ENCODE measurements at regions not wholly inside any gene's neighbourhood (a gene's known extent, or its start where the extent isn't known, plus 50 kb on each side); places are given as distances from the start of the nearest gene placed in this dataset.

- H3K27me3 ChIP-seq, result no peaks in the 10 kb centered on the region
- no peak for DNase-seq (ENCODE audit: low spot score)
- H3K9me3 ChIP-seq, result no peaks in the 10 kb centered on the region
- no peak for TF ChIP-seq CTCF (IDR thresholded peaks at IDR 0.05)
- H3K4me1 ChIP-seq, result peaks cover 0 to 5% of the 10 kb centered on the region in 2 donors
- no peak overlapping the region for H3K27ac ChIP-seq
- no peak overlapping the region for H3K4me3 ChIP-seq
- H3K36me3 ChIP-seq, result no peaks in the 10 kb centered on the region
Observed at GRCh38 chr10:36437367-36437766, 688.0 kb upstream of the ANKRD30A start.

GRCh38 chr10:36428507-36428906, 696.9 kb upstream of the ANKRD30A start:
- Histone ChIP-seq H3K27me3 (no peaks in the 10 kb centered on the region), H3K27ac (no peak overlapping the region), H3K9me3 (no peaks in the 10 kb centered on the region), H3K4me3 (no peak overlapping the region), H3K4me1 (no peaks in the 10 kb centered on the region), H3K36me3 (no peaks in the 10 kb centered on the region)
- TF ChIP-seq CTCF (IDR thresholded peaks at IDR 0.05), result no peak
- no peak for DNase-seq (ENCODE audit: low spot score)

DNA sequence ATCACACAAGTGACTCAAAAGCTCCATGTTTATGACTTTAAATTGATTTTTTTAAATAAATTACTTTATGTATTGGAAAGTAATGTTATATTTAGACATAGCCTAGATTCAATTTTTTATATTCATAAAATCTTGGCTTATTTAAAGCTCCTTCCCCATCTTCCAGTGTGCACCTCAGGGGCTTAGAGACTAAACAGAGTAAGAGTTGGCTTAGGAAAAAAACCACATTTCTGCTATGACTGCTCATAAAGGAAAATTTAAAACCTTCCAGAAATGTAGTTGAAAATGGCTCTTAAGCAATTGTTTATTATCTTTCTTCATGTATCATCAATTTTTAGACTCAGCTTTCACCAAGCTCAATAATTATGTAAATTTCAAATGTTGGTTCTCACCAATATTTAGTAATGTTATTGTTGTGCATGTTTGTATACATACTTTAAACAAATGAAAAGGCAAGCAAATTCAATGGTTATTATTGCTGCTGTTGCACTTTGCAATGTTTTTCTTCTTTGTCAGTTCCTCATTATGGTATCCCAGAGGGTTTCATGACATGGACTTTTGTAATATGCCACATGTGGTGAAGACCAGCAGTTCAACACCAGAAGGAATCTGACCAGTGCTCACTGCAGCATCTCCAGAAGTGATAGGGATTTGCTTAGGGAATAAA, 700.1 kb upstream of the ANKRD30A start:
- H3K4me3 ChIP-seq, result no peak overlapping the region
- no peaks in the 10 kb centered on the region for H3K4me1 ChIP-seq
- TF ChIP-seq CTCF (IDR thresholded peaks at IDR 0.05), result no peak
- no peaks in the 10 kb centered on the region for H3K27me3 ChIP-seq
- no peaks in the 10 kb centered on the region for H3K36me3 ChIP-seq
- H3K9me3 ChIP-seq, result no peaks in the 10 kb centered on the region
- H3K27ac ChIP-seq, result no peak overlapping the region
- DNase-seq (ENCODE audit: low spot score), result no peak

GRCh38 chr10:36424502-36424901, 700.9 kb upstream of the ANKRD30A start:
- DNase-seq (ENCODE audit: low spot score), result no peak
- Histone ChIP-seq H3K4me1 (no peaks in the 10 kb centered on the region), H3K27me3 (no peaks in the 10 kb centered on the region), H3K27ac (no peak overlapping the region), H3K4me3 (no peak overlapping the region), H3K36me3 (no peaks in the 10 kb centered on the region), H3K9me3 (no peaks in the 10 kb centered on the region)
- no peak for TF ChIP-seq CTCF (IDR thresholded peaks at IDR 0.05)

- TF ChIP-seq CTCF (IDR thresholded peaks at IDR 0.05), result no peak
- H3K27ac ChIP-seq, result no peak overlapping the region
- no peak for DNase-seq (ENCODE audit: low spot score)
- no peaks in the 10 kb centered on the region for H3K9me3 ChIP-seq
- no peaks in the 10 kb centered on the region for H3K4me1 ChIP-seq
- H3K4me3 ChIP-seq, result no peak overlapping the region
- no peaks in the 10 kb centered on the region for H3K36me3 ChIP-seq
- H3K27me3 ChIP-seq, result no peaks in the 10 kb centered on the region
Observed at GRCh38 chr10:36423821-36424248, 701.6 kb upstream of the ANKRD30A start.

DNA sequence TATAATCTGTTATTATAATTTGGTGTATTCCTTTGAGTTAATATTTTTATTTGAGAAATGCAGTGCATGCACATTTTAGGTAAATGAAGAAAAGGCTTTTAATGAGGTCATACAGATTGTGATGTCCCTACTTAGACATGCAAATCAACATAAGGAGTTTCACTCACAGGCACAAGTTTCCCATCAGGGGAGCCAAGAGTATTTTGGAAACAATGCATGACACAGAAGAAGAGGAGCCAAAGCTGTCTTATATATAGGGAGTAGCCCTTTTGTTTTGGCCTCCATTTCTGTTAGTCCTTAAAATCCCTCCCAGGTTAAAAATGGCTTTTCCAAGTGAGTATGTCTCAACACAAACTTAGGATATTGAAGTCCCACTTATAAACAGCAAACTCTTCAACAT, 703.4 kb upstream of the ANKRD30A start:
- TF ChIP-seq CTCF (IDR thresholded peaks at IDR 0.05), result no peak
- H3K27me3 ChIP-seq, result no peaks in the 10 kb centered on the region
- DNase-seq (ENCODE audit: low spot score), result no peak
- peaks cover 0 to 2% of the 10 kb centered on the region in 2 donors for H3K9me3 ChIP-seq
- H3K4me1 ChIP-seq, result no peaks in the 10 kb centered on the region
- H3K36me3 ChIP-seq, result no peaks in the 10 kb centered on the region
- H3K4me3 ChIP-seq, result no peak overlapping the region
- H3K27ac ChIP-seq, result no peak overlapping the region

Data from right atrium auricular region (tissue), 2 donors.